GDM1 (cell line): ENCODE measurements at regions not wholly inside any gene's neighbourhood (a gene's known extent, or its start where the extent isn't known, plus 50 kb on each side); places are given as distances from the start of the nearest gene placed in this dataset.

Experiments
- DNase-seq: peaks from one replicate; lab custom pipeline; 2025; lab: John Stamatoyannopoulos, UW

DNA sequence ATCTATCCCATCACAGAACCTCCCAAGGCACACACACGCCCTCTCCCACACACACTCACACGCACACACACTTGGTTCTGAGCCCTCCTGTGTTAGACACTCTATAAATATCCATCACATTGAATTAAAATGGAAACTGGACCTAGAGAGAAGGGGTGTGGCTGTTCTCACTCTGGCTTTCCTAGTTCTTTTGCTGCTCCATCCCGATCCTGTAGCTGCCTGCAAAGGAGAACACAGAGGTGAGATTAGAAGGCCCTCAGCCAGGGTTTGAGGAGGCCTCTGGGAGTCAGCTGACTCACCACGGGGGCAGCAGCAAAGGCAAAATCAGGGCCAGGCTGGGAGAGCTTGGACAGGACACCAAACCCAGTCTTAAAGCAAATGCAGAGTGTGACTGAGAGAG is 192.3 kb upstream of the CADM1 start:
- no peak for DNase-seq

DNA sequence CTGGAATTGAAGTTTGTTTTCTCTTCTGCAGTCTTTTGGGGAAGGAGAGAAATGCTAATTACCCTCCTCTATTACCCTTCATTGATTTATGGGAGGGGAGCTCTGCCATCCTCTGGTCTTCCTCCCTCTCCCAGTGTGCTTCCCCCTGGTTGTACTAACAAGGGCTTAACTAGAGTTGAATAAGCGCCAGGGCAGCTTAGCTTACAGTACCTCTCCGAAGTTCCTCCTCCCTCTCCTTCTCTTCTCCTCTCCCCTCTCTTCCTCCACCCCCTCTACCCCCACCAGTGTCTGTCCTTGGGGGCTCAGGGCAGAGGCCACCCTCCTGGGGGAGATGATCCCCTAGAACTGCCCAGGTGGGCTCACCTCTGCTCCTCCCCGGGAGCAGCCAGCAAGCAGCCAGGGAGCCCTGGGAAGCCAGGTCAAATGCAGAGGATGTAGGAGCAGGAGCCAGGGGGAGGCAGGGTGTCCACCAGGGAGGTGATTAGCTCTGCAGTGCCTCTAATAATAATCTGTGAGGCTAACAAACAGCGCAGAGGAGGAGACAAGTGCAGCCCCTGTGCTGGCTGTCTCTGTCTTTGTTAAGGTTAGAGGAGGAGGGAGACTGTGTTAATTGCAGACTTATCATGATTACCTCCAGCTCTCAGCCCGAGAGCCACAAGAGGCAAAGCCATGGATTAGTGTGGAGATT is 191.6 kb upstream of the CADM1 start:
- DNase-seq: no peak

DNA sequence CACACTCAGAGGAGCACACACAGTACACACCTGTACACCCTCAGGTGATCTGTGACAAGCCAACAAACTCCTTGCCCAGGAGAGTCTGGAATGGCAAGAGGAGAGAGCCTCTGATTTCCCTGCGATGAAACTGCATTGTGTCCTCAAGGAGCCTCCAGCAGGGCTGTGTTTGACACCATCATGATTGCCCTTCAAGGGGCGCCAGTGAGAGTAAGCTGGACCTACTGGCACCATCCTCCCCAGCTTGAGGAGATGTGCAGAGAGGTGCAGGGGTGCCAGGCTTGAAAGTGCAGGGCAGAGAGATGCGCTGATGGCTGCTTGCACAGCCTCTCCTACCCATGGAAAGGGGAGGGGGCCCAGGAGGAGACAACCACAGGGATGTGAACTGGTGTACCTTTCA is 188.8 kb upstream of the CADM1 start:
- DNase-seq: no peak

DNA sequence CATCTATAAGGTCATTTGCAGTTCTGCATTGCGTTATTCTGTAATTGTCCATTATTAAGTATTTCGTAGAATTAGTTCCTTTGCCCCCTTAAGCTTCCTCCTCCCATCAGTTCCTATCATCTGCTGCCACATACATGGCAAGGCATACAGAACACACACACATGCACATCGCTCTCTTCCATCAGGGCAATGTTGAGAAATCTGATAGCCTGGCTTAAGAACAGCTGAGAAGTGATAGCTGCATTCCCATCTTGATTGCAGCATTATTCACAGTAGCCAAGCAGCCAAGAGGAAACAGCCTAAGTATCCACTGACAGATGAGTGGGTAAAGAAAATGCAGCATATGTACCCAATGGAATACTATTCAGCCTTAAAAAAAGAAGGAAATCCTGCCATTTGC is 186.8 kb upstream of the CADM1 start:
- no peak for DNase-seq

DNA sequence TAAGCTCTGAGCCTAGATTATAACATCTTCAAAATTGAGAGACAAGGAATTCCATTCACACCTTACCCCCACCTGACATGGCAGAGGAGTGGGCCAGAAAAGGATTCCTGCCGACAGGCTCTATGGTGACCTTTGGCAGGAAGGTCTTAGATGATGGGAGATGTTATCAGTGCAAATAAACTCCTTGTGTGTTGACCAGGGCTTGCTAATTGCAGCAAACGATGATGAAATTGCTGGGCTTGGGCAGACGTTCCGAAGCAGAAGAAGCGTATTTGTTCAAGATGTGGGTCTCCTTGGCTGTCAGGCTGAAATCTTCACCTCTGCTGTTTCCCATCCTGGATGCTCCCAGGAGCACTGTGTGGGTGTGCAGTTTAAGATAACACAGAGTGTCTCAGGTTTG is 183.7 kb upstream of the CADM1 start:
- DNase-seq: no peak

DNA sequence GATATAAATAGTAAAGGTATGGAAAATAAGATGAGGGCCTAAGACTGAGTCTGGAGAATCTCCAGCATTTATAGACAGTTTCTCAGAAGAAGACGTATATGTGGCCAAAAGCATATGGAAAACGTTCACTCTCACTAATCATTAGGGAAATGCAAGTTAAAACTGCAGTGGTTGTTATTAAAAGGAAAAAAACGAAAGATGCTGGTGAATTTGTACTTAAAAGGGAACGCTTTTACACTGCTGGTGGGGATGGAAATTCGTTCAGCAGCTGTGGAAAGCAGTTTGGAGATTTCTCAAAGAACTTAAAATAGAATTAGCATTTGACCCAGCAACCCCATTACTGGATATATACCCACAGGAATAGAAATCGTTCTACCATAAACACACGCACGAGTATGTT is 180.5 kb upstream of the CADM1 start:
- no peak for DNase-seq

DNA sequence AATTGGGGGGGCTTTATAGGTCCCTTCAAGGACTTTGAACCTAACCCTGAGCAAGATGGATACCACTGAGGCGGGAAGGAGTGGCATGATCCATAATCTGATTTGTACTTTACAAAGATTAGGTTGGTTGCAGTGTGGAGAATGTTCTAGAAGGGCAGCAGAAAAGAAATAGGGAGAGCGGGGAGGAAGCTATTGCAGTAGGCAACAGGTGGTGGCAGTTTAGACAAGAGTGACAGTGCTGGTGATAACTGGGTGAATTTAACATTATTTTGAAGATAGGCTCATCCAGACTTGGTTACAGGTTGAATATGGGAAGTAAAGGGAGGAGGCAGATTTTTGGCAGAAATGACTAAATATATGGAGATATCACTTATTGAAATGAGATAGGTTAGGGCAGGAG is 179.9 kb upstream of the CADM1 start:
- no peak for DNase-seq

DNA sequence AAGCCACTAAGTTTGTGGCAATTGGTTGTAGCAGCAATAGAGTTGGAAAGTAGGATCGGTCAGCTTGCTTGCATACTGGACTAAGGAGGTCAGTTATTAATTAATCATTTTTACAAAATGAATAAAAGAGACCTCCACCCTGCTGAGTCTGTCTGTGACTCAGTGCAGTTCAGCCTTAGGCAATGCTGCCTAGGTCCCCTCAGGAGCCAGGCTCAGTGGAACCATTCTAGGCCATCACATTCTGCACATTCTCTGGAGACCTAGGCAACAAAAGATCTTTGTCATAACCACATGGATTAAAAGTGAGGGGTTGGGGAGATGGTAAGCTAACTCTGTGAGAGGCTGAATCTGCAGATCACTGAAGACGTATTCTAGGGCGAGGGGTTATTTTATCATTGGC is 178.7 kb upstream of the CADM1 start:
- no peak for DNase-seq

DNA sequence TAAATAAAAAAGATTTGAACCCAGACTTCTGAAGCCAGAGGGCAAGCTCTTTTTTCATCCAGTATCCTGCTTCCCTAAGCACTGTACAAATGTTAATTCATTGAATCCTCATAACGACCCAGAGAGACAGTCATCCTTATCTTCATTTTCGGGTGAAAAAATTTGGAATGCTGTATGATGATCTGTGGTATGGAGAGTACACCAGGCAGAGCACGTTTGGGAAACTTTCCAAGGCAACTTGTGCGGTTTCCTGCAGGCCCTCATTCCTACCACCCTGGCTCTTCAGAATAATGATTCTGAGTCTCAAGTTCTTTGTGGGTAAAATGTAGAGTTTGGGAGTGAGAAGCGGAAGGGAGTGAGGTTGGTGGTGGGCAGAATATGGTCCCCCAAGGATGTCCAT is 177.9 kb upstream of the CADM1 start:
- DNase-seq: no peak

DNA sequence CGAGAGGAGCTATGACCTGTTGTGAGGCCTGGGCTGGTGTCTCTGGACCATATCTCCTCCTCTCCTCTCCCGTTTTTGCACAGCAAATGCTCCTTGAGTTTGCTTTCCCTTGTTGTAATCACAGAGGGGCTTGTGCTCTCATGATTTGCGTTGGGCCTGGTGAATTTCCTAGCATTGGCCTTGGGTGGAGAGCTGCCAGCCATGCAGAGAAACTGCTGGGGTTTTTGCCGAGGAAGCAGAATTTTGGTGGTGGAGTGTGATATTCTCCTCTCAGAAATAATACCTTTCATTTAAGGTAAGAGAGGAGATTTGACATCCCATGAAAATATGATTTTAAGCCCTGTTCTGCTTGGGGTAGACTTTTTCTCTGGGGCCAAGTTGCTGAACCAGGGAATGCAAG is 175.7 kb upstream of the CADM1 start:
- DNase-seq: no peak

DNA sequence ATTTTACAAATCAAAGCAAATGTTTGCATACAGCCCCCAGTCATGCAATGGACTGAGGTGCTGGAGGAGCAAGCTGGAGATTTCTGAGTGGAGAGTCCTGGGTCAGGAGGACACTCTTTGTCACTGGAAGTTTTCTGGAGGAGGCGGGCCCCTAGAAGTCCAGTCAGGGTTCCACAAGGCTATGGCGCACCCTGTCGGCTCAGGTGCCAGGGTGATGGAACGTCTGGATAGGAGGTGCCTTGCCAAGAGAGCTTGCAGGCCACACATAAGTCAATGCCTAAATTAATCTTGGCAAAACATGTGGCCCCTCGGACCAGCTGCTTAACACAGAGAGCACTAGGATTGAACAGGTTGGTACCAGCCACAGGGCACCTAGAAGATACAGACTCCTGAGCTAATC is 174.7 kb upstream of the CADM1 start:
- DNase-seq: no peak

DNA sequence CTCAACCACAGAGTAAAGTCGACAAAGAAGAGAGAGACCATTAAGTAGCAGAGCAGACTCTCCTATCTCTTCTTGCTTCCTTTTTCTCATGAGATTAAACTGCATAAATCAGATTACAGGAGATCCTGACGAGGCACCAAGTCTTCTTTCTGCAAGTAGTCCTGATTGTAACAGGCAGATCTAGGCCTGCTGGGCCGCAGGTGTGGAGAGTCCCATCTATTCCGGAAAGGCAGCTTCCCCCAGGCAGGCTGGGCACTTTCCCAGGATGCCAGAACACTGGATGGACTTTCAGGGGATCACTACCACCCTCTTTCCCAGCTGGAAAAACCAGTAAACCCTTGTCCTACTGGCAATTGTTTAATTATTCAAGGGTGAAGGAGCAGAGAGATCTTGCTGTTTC is 173.0 kb upstream of the CADM1 start:
- DNase-seq: no peak

DNA sequence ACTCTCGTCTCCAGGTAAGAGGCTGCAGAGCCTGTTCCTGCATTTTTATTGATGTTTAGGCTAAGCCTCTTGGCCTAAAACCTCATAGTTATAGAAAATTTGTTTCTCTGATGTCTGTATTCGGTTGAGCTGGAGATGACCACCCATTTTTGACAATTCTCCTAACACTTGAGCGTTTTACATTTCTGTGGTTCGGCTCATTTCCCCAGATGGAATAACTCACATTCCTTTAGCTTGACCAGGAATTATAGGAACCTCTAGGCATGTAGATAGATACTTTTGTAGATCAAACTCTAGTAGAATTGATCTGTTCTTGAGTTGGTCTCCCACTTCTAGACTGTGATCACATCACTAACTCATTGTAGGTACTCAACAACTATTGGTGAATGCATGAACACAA is 172.6 kb upstream of the CADM1 start:
- no peak for DNase-seq

DNA sequence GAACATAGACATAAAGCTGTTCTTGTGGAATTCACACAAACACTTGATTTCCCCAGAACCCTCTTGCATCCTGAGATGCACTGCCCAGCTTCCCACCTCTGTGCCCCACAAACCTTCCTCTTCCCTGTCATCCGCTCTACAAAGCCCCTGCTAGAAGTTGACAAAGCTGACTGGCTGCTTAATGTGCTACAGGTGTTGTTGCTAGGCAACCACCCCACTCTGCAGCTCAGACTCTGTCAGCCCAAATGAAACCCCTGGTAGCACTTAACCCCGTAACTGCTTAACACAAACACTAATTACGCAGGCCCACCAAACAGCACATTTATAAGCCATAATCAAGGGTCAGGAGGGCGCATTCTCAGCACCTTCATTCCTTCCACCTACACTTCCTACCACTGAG is 172.0 kb upstream of the CADM1 start:
- DNase-seq: no peak

DNA sequence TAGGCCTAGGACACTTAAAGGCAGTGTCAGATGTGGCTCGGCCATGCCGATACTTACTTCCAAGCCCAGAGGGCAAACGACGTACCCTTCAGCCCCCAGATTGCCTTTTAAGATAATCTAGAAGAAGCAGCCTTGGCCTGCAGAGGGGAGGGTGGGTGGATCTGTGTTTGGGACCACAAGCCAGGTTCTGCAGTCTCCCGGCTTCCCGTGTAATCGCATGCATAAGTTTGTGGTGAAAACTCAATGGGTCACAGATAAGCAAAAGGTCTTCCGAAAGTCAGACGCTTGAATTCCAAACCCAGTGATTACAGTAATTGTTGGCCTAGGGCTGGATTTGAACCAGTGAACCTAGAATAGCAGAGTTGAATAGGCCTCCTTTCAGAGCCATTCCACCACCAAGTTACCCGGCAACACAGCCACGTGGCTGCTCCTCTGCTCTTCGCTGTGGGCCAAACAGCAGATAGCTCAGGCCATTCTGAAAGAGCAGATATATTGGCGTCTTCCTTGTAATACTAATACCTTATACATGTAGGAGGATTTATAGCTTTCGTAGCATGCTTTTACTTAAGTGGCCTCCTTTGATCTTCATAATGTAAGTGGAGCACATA is 170.8 kb upstream of the CADM1 start:
- DNase-seq: no peak

DNA sequence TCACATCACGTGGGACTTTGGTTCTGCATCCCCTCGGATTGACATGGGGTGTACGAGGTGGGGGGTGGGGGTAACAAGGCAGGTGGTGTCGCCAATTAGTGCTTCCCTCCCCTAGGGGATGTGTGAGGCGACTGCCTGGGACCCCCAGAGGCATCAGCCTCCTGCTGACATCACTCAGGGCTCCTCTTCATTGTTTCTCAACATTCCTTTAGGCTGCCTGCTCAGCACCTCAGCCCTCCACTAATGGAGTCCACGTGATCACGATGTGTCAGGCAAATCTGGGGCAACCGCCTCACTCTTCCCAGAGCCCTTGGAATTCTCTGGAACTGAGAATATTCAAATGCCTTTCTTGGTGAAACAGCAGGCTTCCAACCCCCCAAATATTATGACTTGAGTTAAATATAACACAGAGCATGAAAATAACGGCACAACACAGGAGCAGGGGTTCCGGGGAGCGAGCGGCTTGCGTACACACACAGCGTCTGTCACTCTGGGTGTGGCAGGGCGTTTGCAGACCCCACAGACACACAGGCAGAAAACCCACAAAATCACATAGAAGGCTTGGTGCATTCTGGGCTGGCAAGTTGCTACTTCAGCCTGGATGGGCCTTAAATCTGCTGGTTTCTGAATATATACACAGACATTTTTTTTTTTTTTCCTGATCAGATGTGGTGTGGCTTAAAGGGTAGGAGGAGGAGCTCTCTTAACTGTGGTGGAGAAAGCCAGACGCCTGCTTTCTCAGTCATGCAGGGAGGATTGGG is 170.1 kb upstream of the CADM1 start:
- no peak for DNase-seq

DNA sequence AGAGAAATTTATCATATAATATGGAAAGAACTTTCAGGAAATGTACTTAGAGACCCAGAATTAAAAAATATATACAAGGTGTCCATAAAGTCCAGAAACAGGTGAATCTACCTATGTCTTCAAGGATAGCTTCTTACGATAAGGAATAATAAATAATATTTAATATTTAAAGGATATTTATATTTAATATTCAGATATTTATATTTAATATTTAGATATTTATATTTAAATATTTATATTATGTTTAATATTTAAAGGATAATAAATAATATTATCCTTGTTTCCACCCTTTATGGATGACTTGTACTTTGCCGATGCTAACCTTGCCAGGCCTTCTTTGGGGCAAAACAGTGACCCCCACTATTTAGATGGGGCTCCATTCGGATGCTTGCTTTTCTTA is 169.5 kb upstream of the CADM1 start:
- DNase-seq: no peak

DNA sequence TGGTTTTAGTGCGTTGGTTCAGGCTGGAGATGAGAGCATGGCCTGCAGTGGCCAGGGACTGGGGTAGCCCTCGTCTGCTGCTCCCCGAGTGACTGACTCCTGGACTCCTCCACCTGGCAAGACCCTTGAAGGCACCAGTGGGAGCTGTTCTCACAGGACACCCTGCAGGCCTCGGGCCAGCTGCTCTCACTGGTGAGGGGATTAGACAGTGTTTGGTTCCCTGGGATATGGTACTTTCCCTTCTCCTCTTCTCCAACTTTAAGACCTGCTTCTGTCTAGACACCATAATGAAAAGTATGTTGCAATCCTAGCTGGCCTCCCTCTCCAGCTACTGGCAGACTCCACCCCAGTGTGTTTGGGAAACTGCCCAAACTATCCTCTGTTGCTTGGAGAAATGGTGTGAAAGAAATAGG is 168.8 kb upstream of the CADM1 start:
- DNase-seq: no peak

DNA sequence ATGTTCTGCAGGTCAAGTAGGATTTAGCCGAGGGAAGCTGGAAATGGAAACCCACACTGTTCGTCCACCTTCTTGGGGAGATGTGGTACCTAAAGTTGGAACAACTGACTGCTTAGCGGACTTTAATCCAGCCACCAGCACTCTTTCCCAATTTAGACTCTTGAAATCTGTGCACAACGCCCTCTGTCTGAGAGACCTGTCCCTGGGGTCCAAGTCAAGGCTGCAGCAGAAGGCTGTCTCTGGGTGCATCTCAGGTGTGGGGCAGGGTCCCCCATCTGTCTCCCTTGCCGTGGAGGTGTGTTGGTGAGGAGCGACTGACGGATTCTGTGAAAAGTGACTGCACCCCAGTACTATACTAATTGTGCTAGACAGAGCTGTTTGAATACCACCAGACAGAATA is 168.2 kb upstream of the CADM1 start:
- no peak for DNase-seq

DNA sequence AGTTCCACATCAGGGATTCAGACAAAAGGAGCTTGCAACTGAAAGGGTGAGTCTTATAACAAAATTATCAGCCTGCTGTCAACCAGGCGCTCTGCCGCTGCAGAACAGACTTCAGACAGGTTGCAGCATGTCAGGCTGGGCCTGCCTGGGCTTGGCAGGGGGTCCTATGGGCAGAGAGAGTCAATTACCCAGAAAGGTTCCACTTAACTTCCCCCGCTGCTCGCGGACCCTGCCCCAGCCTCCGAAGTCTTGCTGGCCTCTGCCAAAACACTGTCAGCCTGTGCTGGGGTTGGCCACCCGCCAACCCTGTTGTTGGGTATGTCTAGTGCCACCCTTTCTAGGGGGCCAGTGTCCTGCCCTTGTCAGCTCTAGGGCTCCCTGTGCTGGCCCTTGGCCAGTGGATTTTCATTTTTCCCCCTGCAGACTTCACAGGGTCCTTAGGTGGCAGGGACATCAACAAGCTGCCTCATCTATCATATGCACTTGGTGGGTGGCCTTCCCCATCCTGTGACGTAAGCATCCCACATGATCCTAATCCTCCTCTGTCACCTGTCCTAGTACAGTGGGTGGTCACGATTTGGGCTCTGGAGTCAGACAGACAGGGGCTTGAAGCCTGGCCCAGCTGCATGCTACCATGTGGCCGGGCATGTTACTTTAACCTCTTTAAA is 166.5 kb upstream of the CADM1 start:
- no peak for DNase-seq

DNA sequence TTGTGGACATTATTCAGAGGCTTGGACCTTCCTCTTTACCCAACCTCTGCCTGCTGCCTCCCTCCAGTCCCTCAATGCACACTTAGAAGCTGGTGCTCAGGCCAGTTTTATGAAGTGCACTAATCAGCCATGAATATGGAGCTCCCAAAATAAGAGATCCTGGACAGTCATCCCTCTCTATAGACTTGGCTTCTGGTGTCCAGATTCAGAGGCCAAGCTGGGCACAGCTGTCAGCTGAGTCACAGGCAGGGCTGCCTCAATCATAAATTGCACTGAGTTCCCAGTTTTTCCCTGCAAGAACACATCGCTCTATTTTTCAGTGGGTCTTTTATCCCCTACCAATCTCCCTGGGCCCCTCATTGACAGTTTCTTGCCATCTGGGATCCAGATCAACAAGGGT is 161.7 kb upstream of the CADM1 start:
- no peak for DNase-seq

DNA sequence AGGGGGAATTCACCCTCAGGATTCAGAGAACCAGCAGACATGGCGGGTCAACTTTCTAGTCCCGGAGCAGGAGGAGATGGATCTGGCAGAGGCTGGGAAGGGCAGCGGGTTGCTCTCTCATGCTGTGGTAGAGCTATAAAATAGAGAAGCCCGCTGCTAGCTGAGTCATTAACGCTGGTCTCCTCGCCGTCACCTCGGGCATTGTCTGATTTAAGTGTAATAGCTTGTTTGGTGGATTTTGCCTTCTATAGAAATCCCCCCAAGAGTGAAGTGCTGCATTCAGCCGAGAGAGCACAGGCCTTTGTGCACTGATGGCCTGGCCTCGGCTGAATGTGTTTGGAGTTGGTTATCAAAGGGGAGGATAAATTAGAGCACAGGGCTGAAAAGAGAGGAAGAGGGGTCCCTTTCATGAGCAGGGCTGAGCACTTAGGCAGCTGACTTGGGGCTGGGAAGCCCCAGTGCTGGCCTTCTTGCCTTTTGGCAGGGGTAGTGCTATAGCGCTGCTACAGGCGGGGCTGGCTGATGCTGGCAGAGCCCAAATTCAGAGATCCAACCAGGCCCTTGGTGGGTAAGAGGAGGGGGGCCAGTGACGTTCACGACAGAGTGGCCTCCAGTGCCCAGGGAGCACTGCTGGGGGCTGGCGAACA is 161.1 kb upstream of the CADM1 start:
- no peak for DNase-seq

DNA sequence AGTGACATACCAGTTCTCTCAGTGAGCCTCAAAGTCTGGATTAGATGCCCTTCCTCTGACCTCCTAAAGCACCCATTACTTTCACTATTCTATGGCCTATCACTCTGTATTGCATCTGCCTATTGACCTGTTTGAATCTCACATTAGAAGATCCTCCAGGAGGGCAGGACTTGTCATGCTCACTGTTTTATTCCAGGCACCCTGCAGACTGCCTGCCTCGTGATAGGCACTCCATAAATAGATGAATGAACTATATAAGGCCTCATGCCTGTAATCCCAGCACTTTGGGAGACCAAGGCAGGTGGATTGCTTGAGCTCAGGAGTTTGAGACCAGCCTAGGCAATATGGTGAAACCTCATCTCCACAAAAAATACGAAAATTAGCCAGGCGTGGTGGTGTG is 160.1 kb upstream of the CADM1 start:
- no peak for DNase-seq
